HEK293 (cell line): ENCODE measurements at regions not wholly inside any gene's neighbourhood (a gene's known extent, or its start where the extent isn't known, plus 50 kb on each side); places are given as distances from the start of the nearest gene placed in this dataset.
A peak's percentile ranks its signal among the peaks of the same experiment; 100 is the strongest.

Experiments
- CTCF ChIA-PET: fragments of 350-600 bp; formaldehyde crosslinking; extraction: SDS; loops from one replicate; lab custom pipeline; 2021; ENCODE audit warnings: antibody characterized with exemption; lab: Yijun Ruan, JAX
- POLR2A ChIA-PET: fragments of 300-600 bp; formaldehyde crosslinking; extraction: SDS; loops from one replicate; lab custom pipeline; 2020; ENCODE audit warnings: antibody characterized with exemption, inconsistent platforms; lab: Yijun Ruan, JAX
- H3K27ac ChIP-seq: fragments of 200-500 bp; sonication (Bioruptor generic); 2 replicates; pipeline ENCODE4 v1.5.1; 2014; ENCODE audit warnings: low read depth, low read length, control low read depth, inconsistent platforms; ENCODE audit errors: extremely low read depth
- H3K36me3 ChIP-seq, 2 experiments: fragments of 200-500 bp in 1 of 2; sonication (Bioruptor generic) in 1 of 2; 1 replicate in 1 of 2; 2 replicates in 1 of 2; pipeline ENCODE4 v1.5.1; 2014 to 2017; ENCODE audit warnings: inconsistent platforms in 2 of 2, low read length in 2 of 2; ENCODE audit not compliant: control insufficient read depth in 2 of 2, insufficient read depth in 1 of 2
- H3K4me1 ChIP-seq: fragments of 200-500 bp; sonication (Bioruptor generic); 2 replicates; pipeline ENCODE4 v1.5.1; 2014; ENCODE audit warnings: mild to moderate bottlenecking, low read length, inconsistent platforms; ENCODE audit not compliant: control insufficient read depth, insufficient read depth
- H3K4me3 ChIP-seq: 2 replicates; pipeline ENCODE4 v1.5.1; 2011; ENCODE audit warnings: low read depth, mild to moderate bottlenecking, control low read depth, low read length, moderate library complexity
- H3K9me3 ChIP-seq: fragments of 200-500 bp; sonication (Bioruptor generic); 2 replicates; pipeline ENCODE4 v1.5.1; 2014; ENCODE audit warnings: low read depth, low read length, inconsistent platforms; ENCODE audit not compliant: control insufficient read depth, insufficient read depth
- KLF7 ChIP-seq: fragments of 450-650 bp; formaldehyde crosslinking; IDR thresholded peaks from 2 replicates; pipeline ENCODE4 v1.5.1; 2016; ENCODE audit warnings: missing biosample characterization, missing genetic modification characterization, borderline replicate concordance
- MYNN ChIP-seq: fragments of 450-650 bp; formaldehyde crosslinking; IDR thresholded peaks from 2 replicates; pipeline ENCODE4 v1.5.1; 2016; ENCODE audit warnings: missing biosample characterization, missing genetic modification characterization, borderline replicate concordance
- PRDM1 ChIP-seq: fragments of 450-650 bp; formaldehyde crosslinking; IDR thresholded peaks from 2 replicates; pipeline ENCODE4; 2016; ENCODE audit warnings: missing biosample characterization, missing genetic modification characterization
- RBAK ChIP-seq: fragments of 450-650 bp; formaldehyde crosslinking; IDR thresholded peaks from 2 replicates; pipeline ENCODE4 v1.5.1; 2016; ENCODE audit warnings: missing biosample characterization, missing genetic modification characterization
- SETDB1 ChIP-seq: IDR thresholded peaks from one replicate; pipeline ENCODE4 v1.6.1; 2017; ENCODE audit warnings: mild to moderate bottlenecking, low read length, moderate library complexity, mixed read lengths; ENCODE audit not compliant: insufficient read length
- ZBTB11 ChIP-seq: fragments of 450-650 bp; formaldehyde crosslinking; conservative IDR thresholded peaks from 2 replicates; pipeline ENCODE4 v1.5.1; 2016; ENCODE audit warnings: low read depth, missing biosample characterization, missing genetic modification characterization
- ZBTB8A ChIP-seq: fragments of 450-650 bp; formaldehyde crosslinking; IDR thresholded peaks from 2 replicates; pipeline ENCODE4 v1.5.1; 2016; ENCODE audit warnings: missing biosample characterization, missing genetic modification characterization
- ZNF112 ChIP-seq: fragments of 450-650 bp; formaldehyde crosslinking; IDR thresholded peaks from 2 replicates; pipeline ENCODE4 v1.5.0; 2017; ENCODE audit warnings: missing biosample characterization, missing genetic modification characterization
- ZNF174 ChIP-seq: fragments of 450-650 bp; formaldehyde crosslinking; IDR thresholded peaks from 2 replicates; pipeline ENCODE4 v1.5.0; 2017; ENCODE audit warnings: missing biosample characterization, mild to moderate bottlenecking, missing genetic modification characterization
- ZNF202 ChIP-seq: fragments of 450-650 bp; formaldehyde crosslinking; IDR thresholded peaks from 2 replicates; pipeline ENCODE4 v1.5.1; 2016; ENCODE audit warnings: missing biosample characterization, missing genetic modification characterization, borderline replicate concordance
- ZNF660 ChIP-seq: fragments of 450-650 bp; IDR thresholded peaks from 2 replicates; pipeline ENCODE4 v1.5.1; 2018; ENCODE audit warnings: missing biosample characterization, mild to moderate bottlenecking, missing genetic modification characterization
- ZNF785 ChIP-seq: fragments of 450-650 bp; formaldehyde crosslinking; IDR thresholded peaks from 2 replicates; pipeline ENCODE4 v1.5.1; 2016; ENCODE audit warnings: missing biosample characterization, missing genetic modification characterization
- ZNF792 ChIP-seq: fragments of 450-650 bp; formaldehyde crosslinking; IDR thresholded peaks from 2 replicates; pipeline ENCODE4 v1.5.1; 2016; ENCODE audit warnings: missing biosample characterization, missing genetic modification characterization
- TF ChIP-seq, protein P1 (sequence below): fragments of 450-650 bp; formaldehyde crosslinking; IDR thresholded peaks from 2 replicates; pipeline ENCODE4 v1.5.1; 2016; ENCODE audit warnings: missing biosample characterization, missing genetic modification characterization, low read depth
- TF ChIP-seq, protein P2 (sequence below): fragments of 450-650 bp; formaldehyde crosslinking; IDR thresholded peaks from 2 replicates; pipeline ENCODE4 v1.5.1; 2016; ENCODE audit warnings: missing biosample characterization, missing genetic modification characterization

- TF ChIP-seq ZBTB11 (tag by site-specific recombination) (no peak), ZNF202 (tag by site-specific recombination) (no peak), ZNF785 (tag by site-specific recombination) (no peak)
- TF ChIP-seq, protein P1, sequence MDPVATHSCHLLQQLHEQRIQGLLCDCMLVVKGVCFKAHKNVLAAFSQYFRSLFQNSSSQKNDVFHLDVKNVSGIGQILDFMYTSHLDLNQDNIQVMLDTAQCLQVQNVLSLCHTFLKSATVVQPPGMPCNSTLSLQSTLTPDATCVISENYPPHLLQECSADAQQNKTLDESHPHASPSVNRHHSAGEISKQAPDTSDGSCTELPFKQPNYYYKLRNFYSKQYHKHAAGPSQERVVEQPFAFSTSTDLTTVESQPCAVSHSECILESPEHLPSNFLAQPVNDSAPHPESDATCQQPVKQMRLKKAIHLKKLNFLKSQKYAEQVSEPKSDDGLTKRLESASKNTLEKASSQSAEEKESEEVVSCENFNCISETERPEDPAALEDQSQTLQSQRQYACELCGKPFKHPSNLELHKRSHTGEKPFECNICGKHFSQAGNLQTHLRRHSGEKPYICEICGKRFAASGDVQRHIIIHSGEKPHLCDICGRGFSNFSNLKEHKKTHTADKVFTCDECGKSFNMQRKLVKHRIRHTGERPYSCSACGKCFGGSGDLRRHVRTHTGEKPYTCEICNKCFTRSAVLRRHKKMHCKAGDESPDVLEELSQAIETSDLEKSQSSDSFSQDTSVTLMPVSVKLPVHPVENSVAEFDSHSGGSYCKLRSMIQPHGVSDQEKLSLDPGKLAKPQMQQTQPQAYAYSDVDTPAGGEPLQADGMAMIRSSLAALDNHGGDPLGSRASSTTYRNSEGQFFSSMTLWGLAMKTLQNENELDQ (tag by site-specific recombination): no peak
- TF ChIP-seq, all 188 proteins: peak for 9
Observed at GRCh38 chr14:55739967-55740648, 160.1 kb downstream of the KTN1 start (continued).

- ChIA-PET POLR2A (no interaction called here), CTCF (interaction anchor here (2.1 kb wide), 1 partner anchor 10 kb away, joined by 10 read pairs; no protein-coding TSS in a partner anchor)
- no peak overlapping the region for H3K27ac ChIP-seq
- H3K4me3 ChIP-seq: no peak overlapping the region
- no peaks in the 10 kb centered on the region for H3K36me3 ChIP-seq
- TF ChIP-seq SETDB1 (no peak), RBAK (tag by site-specific recombination) (no peak), ZNF174 (tag by site-specific recombination) (no peak), ZBTB8A (tag by site-specific recombination) (0 out of 2 replicates have a peak, but pooled peaks have one; percentile 3), ZNF112 (tag by site-specific recombination) (no peak), ZNF660 (tag by site-specific recombination) (no peak), KLF7 (no peak), ZNF792 (tag by site-specific recombination) (no peak), PRDM1 (tag by site-specific recombination) (no peak), MYNN (no peak)
- TF ChIP-seq, protein P2, sequence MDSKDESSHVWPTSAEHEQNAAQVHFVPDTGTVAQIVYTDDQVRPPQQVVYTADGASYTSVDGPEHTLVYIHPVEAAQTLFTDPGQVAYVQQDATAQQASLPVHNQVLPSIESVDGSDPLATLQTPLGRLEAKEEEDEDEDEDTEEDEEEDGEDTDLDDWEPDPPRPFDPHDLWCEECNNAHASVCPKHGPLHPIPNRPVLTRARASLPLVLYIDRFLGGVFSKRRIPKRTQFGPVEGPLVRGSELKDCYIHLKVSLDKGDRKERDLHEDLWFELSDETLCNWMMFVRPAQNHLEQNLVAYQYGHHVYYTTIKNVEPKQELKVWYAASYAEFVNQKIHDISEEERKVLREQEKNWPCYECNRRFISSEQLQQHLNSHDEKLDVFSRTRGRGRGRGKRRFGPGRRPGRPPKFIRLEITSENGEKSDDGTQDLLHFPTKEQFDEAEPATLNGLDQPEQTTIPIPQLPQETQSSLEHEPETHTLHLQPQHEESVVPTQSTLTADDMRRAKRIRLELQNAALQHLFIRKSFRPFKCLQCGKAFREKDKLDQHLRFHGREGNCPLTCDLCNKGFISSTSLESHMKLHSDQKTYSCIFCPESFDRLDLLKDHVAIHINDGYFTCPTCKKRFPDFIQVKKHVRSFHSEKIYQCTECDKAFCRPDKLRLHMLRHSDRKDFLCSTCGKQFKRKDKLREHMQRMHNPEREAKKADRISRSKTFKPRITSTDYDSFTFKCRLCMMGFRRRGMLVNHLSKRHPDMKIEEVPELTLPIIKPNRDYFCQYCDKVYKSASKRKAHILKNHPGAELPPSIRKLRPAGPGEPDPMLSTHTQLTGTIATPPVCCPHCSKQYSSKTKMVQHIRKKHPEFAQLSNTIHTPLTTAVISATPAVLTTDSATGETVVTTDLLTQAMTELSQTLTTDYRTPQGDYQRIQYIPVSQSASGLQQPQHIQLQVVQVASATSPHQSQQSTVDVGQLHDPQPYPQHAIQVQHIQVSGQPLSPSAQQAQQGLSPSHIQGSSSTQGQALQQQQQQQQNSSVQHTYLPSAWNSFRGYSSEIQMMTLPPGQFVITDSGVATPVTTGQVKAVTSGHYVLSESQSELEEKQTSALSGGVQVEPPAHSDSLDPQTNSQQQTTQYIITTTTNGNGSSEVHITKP (tag by site-specific recombination): peak; percentile 62; the same call in 1 of the 2 replicates
- H3K9me3 ChIP-seq: no peaks in the 10 kb centered on the region
- peaks cover 7% of the 10 kb centered on the region for H3K4me1 ChIP-seq
Observed at GRCh38 chr14:55740649-55740989, 160.6 kb downstream of the KTN1 start.
